ENCODE measurements at regions not wholly inside any gene's neighbourhood (a gene's known extent, or its start where the extent isn't known, plus 50 kb on each side); places are given as distances from the start of the nearest gene placed in this dataset.
A peak's percentile ranks its signal among the peaks of the same experiment; 100 is the strongest.

DNA sequence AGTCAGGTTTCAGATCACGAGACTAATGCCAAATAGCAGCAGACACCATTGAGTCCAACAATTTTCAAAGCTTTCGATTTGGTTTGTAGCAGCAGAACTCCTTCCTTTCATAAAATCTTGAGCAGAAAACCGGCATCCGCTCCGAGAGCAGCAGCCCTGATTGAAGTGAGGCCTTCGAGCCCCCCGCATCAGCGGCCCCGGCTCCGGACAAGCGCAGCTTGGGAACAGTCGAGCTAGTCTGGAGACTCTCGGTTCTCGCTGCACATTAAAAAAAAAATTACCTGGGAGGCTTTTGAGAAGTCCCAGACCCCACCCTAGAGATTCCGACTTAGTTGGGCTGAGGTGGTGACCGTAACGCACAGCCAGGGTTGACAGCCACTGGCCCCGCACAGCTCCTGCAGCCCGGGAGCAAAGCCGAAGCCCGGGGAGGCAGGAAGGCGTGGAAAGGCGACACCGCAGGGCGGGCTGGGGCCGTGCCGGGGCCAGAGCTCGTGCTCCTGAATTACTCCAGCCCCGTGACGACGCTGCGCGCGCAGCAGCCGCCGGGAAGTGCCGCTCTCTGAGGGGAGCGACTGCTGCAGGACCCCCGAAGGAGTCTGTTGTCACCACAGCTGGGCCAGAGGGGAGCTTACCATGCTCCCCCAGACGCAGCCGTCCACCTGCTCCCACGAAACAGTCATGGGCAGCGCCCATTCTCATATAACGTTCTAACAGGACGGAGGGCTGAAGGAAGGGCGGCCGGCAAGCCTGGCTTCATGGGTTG lies 57.8 kb downstream of the SPATA19 start:
- no peaks in the 10 kb centered on the region for H3K4me1 ChIP-seq (ENCODE audit: control insufficient read depth, low read depth, low read length)
- no peak overlapping the region for H3K27ac ChIP-seq (ENCODE audit: low read length)
- no peak overlapping the region for H3K9ac ChIP-seq (ENCODE audit: low read length)
- peak overlapping the region; percentile 59 for H3K4me3 ChIP-seq (ENCODE audit: low read length)
- no peaks in the 10 kb centered on the region for H3K36me3 ChIP-seq (ENCODE audit: control insufficient read depth, low read depth, low read length)
- H3K9me3 ChIP-seq (ENCODE audit: control insufficient read depth, low read depth, low read length): no peaks in the 10 kb centered on the region
- peaks cover 34% of the 10 kb centered on the region for H3K27me3 ChIP-seq (ENCODE audit: control insufficient read depth, insufficient read depth, low read length)

DNA sequence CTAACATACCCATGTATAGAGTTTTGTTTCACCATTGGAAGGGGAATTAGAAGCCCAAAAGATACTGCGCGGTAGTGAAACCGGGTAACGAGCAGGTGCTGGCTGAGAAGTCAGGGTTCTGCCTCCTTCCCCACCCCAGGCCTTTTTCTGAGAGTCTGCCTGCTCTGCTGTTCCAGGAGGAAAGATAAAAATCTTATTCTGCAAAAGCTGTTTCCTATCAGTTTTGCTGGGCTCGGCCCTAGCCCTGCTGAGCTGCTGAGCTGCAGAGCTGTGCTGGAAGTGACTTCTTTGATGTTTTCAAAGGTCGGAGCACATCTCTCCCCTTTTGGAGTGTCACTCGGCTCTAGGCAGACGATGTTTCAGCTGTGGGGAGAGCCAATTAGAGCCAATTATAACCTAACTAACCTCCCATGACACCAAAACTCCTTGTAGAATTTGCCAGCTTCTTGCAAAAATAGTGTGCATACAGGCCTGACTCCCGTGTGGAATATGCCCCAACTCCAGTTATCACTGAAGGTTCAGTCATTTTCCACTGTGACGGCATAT lies 59.4 kb downstream of the SPATA19 start:
- Histone ChIP-seq H3K4me1 (ENCODE audit: control insufficient read depth, low read depth, low read length) (no peaks in the 10 kb centered on the region), H3K4me3 (ENCODE audit: low read length) (no peak overlapping the region), H3K36me3 (ENCODE audit: control insufficient read depth, low read depth, low read length) (no peaks in the 10 kb centered on the region), H3K9me3 (ENCODE audit: control insufficient read depth, low read depth, low read length) (no peaks in the 10 kb centered on the region), H3K27me3 (ENCODE audit: control insufficient read depth, insufficient read depth, low read length) (peaks cover 34% of the 10 kb centered on the region), H3K9ac (ENCODE audit: low read length) (no peak overlapping the region), H3K27ac (ENCODE audit: low read length) (no peak overlapping the region)

DNA sequence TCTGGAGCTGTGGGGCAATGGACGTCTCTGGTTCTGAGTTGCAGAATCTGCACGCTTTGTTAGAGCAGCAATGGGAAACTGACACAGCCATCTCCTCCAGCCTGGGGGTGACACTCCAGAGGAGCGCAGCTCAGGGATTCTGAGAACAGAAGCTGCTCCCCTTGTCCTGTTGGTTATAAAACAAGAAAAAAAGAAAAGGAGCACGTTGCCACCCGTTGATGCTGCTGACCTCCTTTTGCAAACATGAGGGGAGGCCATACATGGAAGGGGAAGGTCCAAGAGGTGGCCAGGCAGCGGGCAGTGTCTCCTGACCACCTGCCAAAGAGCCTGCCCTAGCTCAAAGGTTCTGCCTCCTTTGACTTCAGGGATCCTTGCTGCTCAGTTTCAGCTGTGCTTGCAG lies 61.0 kb downstream of the SPATA19 start:
- H3K9ac ChIP-seq (ENCODE audit: low read length): no peak overlapping the region
- no peaks in the 10 kb centered on the region for H3K4me1 ChIP-seq (ENCODE audit: control insufficient read depth, low read depth, low read length)
- no peaks in the 10 kb centered on the region for H3K36me3 ChIP-seq (ENCODE audit: control insufficient read depth, low read depth, low read length)
- H3K27ac ChIP-seq (ENCODE audit: low read length): no peak overlapping the region
- peaks cover 34% of the 10 kb centered on the region for H3K27me3 ChIP-seq (ENCODE audit: control insufficient read depth, insufficient read depth, low read length)
- H3K4me3 ChIP-seq (ENCODE audit: low read length): no peak overlapping the region
- no peaks in the 10 kb centered on the region for H3K9me3 ChIP-seq (ENCODE audit: control insufficient read depth, low read depth, low read length)

DNA sequence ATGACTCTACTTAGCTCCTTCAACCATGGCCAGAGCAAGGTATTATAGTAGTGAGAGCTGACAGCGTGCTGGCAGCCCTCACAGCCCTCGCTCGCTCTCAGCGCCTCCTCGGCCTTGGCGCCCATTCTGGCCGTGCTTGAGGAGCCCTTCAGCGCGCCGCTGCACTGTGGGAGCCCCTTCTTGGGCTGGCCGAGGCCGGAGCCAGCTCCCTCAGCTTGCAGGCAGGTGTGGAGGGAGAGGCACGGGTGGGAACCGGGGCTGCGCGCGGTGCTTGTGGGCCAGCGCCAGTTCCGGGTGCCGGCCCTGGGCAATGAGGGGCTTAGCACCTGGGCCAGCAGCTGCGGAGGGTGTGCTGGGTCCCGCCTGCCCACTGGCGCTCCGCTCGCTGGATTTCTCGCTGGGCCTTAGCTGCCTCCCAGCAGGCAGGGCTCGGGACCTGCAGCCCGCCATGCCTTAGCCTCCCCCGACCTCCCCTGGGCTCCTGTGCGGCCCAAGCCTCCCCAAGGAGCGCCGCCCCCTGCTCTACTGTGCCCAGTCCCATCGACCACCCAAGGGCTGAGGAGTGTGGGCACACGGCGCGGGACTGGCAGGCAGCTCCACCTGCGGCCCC lies 63.1 kb downstream of the SPATA19 start:
- Histone ChIP-seq H3K4me1 (ENCODE audit: control insufficient read depth, low read depth, low read length) (no peaks in the 10 kb centered on the region), H3K9ac (ENCODE audit: low read length) (no peak overlapping the region), H3K9me3 (ENCODE audit: control insufficient read depth, low read depth, low read length) (no peaks in the 10 kb centered on the region), H3K4me3 (ENCODE audit: low read length) (no peak overlapping the region), H3K27ac (ENCODE audit: low read length) (no peak overlapping the region), H3K36me3 (ENCODE audit: control insufficient read depth, low read depth, low read length) (no peaks in the 10 kb centered on the region), H3K27me3 (ENCODE audit: control insufficient read depth, insufficient read depth, low read length) (peaks cover 15% of the 10 kb centered on the region)

DNA sequence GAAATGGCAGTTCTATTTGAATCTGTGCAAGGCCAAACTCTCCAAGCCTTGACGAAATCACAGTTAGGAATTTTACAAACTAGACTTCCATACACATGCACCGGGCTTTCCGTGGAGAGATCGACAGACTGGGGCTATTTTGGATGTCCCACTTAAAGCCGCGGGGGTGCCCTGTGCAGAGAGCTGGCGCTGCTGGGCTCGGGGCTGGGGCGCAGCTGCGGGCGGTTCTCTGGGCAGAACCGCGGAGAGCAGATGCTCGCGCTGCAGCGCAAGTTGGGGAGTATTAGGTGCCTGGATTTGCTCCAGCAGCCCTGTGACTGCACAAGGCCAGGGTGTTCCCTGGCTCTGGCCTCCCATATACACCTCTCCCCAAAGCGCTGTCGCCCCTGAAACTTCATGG lies 67.2 kb downstream of the SPATA19 start:
- H3K36me3 ChIP-seq (ENCODE audit: control insufficient read depth, low read depth, low read length): no peaks in the 10 kb centered on the region
- no peak overlapping the region for H3K27ac ChIP-seq (ENCODE audit: low read length)
- no peak overlapping the region for H3K9ac ChIP-seq (ENCODE audit: low read length)
- H3K4me1 ChIP-seq (ENCODE audit: control insufficient read depth, low read depth, low read length): no peaks in the 10 kb centered on the region
- H3K9me3 ChIP-seq (ENCODE audit: control insufficient read depth, low read depth, low read length): no peaks in the 10 kb centered on the region
- no peak overlapping the region for H3K4me3 ChIP-seq (ENCODE audit: low read length)
- H3K27me3 ChIP-seq (ENCODE audit: control insufficient read depth, insufficient read depth, low read length): no peaks in the 10 kb centered on the region

DNA sequence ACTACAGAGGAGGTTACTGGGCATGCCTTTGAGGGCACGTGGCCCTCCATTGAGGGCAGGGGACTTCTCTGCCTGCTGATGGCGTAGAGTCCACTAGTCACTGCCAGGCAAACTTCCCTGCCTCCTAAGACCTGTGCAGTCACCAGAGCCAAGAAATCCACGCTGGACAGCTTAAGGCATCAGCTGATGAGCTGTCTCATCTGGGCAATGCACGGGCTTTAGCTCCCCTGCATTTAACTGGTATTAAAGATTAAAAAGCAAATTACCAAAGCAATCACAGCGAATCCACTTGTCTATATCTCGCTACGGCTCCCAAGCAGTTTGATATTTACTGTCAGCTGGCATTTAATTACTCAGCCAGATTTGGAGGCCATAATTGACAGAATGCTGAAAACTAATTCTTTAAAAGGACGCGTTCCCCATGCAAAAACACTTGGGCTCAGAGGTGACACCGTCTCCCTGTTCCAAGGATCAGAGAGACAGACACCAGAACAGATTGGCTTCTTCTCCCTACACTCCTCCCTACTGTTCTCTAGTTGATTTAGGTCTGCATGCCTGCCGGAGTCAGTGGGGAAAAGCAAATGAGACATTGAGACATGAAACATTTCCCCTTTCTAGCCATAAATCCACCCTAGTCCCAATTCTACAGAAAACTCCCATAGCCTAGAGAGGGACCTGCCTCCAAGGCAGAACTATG lies 68.5 kb downstream of the SPATA19 start:
- Histone ChIP-seq H3K4me1 (ENCODE audit: control insufficient read depth, low read depth, low read length) (no peaks in the 10 kb centered on the region), H3K4me3 (ENCODE audit: low read length) (no peak overlapping the region), H3K9me3 (ENCODE audit: control insufficient read depth, low read depth, low read length) (no peaks in the 10 kb centered on the region), H3K27ac (ENCODE audit: low read length) (no peak overlapping the region), H3K9ac (ENCODE audit: low read length) (no peak overlapping the region), H3K27me3 (ENCODE audit: control insufficient read depth, insufficient read depth, low read length) (no peaks in the 10 kb centered on the region), H3K36me3 (ENCODE audit: control insufficient read depth, low read depth, low read length) (no peaks in the 10 kb centered on the region)

DNA sequence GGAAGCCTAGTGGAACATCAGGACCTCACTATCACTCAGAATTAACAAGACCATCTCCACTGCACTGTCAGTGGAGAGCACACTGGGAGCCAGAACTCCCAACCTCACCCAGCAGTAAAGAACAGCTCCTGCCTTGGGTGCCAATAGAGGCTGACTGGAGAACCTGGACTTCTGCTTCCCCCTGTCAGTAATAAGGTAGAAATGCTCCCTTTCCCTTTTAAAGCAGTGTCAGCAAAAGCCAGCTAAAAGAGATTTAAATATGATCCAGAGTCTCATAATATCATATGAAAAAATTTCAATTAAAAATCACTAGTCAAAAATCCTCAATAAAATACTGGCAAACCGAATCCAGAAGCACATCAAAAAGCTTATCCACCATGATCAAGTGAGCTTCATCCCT lies 82.8 kb downstream of the SPATA19 start:
- H3K36me3 ChIP-seq (ENCODE audit: control insufficient read depth, low read depth, low read length): no peaks in the 10 kb centered on the region
- H3K4me1 ChIP-seq (ENCODE audit: control insufficient read depth, low read depth, low read length): no peaks in the 10 kb centered on the region
- H3K27ac ChIP-seq (ENCODE audit: low read length): no peak overlapping the region
- H3K9me3 ChIP-seq (ENCODE audit: control insufficient read depth, low read depth, low read length): no peaks in the 10 kb centered on the region
- no peaks in the 10 kb centered on the region for H3K27me3 ChIP-seq (ENCODE audit: control insufficient read depth, insufficient read depth, low read length)
- no peak overlapping the region for H3K4me3 ChIP-seq (ENCODE audit: low read length)
- no peak overlapping the region for H3K9ac ChIP-seq (ENCODE audit: low read length)

DNA sequence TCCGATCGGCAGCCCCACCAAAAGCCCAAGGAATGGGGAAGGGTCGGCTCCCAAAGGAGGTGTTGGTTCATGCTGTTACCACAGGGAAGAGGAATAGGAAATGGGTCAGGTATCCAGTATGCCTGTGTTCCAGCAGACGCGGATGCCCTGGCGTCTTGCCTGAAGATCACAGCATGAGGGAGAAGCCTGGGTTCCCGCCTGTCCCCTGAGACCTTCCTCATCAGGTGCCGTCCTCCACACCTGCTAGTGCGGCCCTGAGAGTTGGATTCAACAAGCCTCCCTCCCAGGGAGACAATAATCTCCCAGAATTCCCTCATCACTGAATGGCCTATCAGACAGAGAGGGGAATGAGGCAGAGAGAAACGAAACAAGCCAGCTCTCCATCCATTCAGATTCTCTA lies 92.2 kb downstream of the SPATA19 start:
- H3K36me3 ChIP-seq (ENCODE audit: control insufficient read depth, low read depth, low read length): no peaks in the 10 kb centered on the region
- H3K4me3 ChIP-seq (ENCODE audit: low read length): no peak overlapping the region
- no peaks in the 10 kb centered on the region for H3K27me3 ChIP-seq (ENCODE audit: control insufficient read depth, insufficient read depth, low read length)

DNA sequence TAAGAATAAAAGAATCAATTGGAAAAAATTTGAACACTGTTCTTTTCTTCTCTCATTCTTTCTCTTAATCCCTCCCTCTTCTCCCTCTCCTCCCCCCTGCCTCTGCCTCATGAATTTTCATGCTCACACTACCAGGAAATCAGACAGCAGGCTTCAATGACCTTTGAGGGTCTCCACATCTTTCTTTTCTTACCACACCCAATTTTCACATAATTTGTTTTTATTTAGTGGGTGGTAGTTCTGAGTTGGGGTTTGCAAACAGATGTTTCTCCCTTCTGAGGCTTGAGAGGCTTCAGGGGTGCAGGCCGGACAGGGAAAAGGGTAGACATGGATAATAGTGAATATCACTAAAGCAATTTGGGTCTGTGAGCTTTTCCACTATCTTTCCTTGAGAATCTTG lies 95.5 kb downstream of the SPATA19 start:
- no peaks in the 10 kb centered on the region for H3K27me3 ChIP-seq (ENCODE audit: control insufficient read depth, insufficient read depth, low read length)
- peaks cover 14% of the 10 kb centered on the region for H3K4me1 ChIP-seq (ENCODE audit: control insufficient read depth, low read depth, low read length)
- H3K4me3 ChIP-seq (ENCODE audit: low read length): no peak overlapping the region
- no peak overlapping the region for H3K27ac ChIP-seq (ENCODE audit: low read length)
- no peaks in the 10 kb centered on the region for H3K9me3 ChIP-seq (ENCODE audit: control insufficient read depth, low read depth, low read length)
- no peak overlapping the region for H3K9ac ChIP-seq (ENCODE audit: low read length)
- no peaks in the 10 kb centered on the region for H3K36me3 ChIP-seq (ENCODE audit: control insufficient read depth, low read depth, low read length)

More for the DNA sequence above, 92.2 kb downstream of the SPATA19 start:
- H3K9me3 ChIP-seq (ENCODE audit: control insufficient read depth, low read depth, low read length): no peaks in the 10 kb centered on the region
- peaks cover 7% of the 10 kb centered on the region for H3K4me1 ChIP-seq (ENCODE audit: control insufficient read depth, low read depth, low read length)
- H3K9ac ChIP-seq (ENCODE audit: low read length): no peak overlapping the region
- no peak overlapping the region for H3K27ac ChIP-seq (ENCODE audit: low read length)

DNA sequence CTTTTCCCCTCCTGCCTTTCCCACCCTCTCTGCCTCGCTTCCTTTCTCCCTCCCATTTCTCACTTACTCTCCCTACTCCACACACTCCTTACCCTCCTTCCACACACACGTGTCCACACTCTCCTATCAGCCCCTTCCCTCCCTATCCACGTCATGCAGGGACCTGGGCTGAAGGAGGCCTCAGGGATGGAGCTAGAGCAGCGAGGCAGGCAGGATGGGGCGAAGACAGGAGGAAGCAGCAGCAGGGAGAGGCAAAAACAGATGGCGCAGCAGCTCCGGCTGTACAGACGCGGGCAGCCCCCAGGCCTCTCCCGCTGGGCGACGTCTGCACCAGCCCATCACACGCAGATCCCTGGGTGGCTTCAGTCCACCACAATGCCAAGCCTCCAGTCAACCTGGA lies 97.9 kb downstream of the SPATA19 start:
- Histone ChIP-seq H3K4me1 (ENCODE audit: control insufficient read depth, low read depth, low read length) (peaks cover 11% of the 10 kb centered on the region), H3K27ac (ENCODE audit: low read length) (no peak overlapping the region), H3K9ac (ENCODE audit: low read length) (no peak overlapping the region), H3K4me3 (ENCODE audit: low read length) (no peak overlapping the region), H3K27me3 (ENCODE audit: control insufficient read depth, insufficient read depth, low read length) (no peaks in the 10 kb centered on the region), H3K36me3 (ENCODE audit: control insufficient read depth, low read depth, low read length) (no peaks in the 10 kb centered on the region), H3K9me3 (ENCODE audit: control insufficient read depth, low read depth, low read length) (no peaks in the 10 kb centered on the region)

DNA sequence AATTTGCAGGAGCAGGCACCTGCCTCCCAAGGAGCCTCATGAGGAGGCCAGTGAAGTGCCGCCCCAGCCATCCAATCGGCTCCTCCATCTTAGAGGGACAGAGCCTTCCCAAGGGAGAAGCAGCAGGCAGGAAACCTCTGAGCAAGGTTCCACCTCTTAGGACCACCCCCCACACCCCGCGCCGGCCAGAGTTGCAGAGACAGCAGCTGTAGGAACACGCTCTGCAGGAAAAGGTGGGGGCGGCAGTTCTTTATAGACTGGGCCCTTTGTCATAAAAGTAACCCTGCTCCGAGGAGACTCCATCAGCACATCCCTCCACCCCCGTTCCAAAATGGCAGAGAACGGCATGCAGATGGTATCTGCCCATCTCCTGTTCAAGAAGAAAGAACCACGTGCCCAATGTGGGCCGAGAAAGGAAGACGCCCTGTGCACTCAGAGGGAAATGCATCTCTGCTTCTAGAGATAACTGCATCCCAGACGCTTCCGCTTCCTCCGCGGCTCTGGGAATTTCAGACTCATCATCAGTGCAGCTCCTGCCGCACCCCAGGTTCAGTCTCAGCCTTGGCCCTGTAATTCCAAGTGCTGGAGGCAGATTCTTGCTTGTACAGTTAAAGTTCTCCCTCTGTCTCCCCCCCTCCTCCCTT lies 98.5 kb downstream of the SPATA19 start:
- Histone ChIP-seq H3K4me3 (ENCODE audit: low read length) (no peak overlapping the region), H3K27ac (ENCODE audit: low read length) (no peak overlapping the region), H3K36me3 (ENCODE audit: control insufficient read depth, low read depth, low read length) (no peaks in the 10 kb centered on the region), H3K9ac (ENCODE audit: low read length) (no peak overlapping the region), H3K27me3 (ENCODE audit: control insufficient read depth, insufficient read depth, low read length) (no peaks in the 10 kb centered on the region), H3K9me3 (ENCODE audit: control insufficient read depth, low read depth, low read length) (no peaks in the 10 kb centered on the region), H3K4me1 (ENCODE audit: control insufficient read depth, low read depth, low read length) (peaks cover 11% of the 10 kb centered on the region)
